Thyroid gland (tissue), 4 donors: ENCODE measurements at regions not wholly inside any gene's neighbourhood (a gene's known extent, or its start where the extent isn't known, plus 50 kb on each side); places are given as distances from the start of the nearest gene placed in this dataset.

Source experiments
- DNase-seq, 2 donors: peaks; one replicate each; pipeline ENCODE4 v3.0.0-alpha.2; 2019
- H3K27ac ChIP-seq, 3 donors: fragments of 200-600 bp; sonication (generic); 1 replicate in 2 of 3; 2 replicates in 1 of 3; pipeline ENCODE4 v1.5.1; 2016 to 2019; ENCODE audit warnings: mild to moderate bottlenecking in 1 of 3, moderate library complexity in 1 of 3
- H3K27me3 ChIP-seq: fragments of 200-600 bp; sonication (generic); one replicate; pipeline ENCODE4 v1.5.1; 2019
- H3K36me3 ChIP-seq, 2 donors: fragments of 200-600 bp; sonication (generic); one replicate each; pipeline ENCODE4 v1.5.1; 2016 to 2019
- H3K4me1 ChIP-seq, 2 donors: fragments of 200-600 bp; sonication (generic); one replicate each; pipeline ENCODE4 v1.5.1; 2017 to 2019
- H3K4me3 ChIP-seq, 3 donors: fragments of 200-600 bp; sonication (generic); replicated peaks in 1 of 3; 1 replicate in 2 of 3; 2 replicates in 1 of 3; pipeline ENCODE4 v1.5.1; 2016; ENCODE audit warnings: mild to moderate bottlenecking in 1 of 3
- H3K9me3 ChIP-seq: fragments of 200-600 bp; sonication (generic); one replicate; pipeline ENCODE4 v1.5.1; 2017
- POLR2A ChIP-seq, 2 donors: fragments of 450-650 bp; IDR thresholded peaks; one replicate each; pipeline ENCODE4 v1.6.1; 2017; ENCODE audit warnings: antibody characterized with exemption in 2 of 2, mild to moderate bottlenecking in 2 of 2, moderate library complexity in 1 of 2
- WGBS, 2 donors: methylation state at CpG; one replicate each; pipeline ENCODE4 v1.1.5; 2017; 5-methylcytosine and 5-hydroxymethylcytosine counted together
- intact Hi-C: fragments of 100-400 bp; cut with DNase I; formaldehyde crosslinking; loops from one replicate; pipeline ENCODE4 v1.15.1; 2023
- TF ChIP-seq, protein P1 (sequence below), 6 experiments: fragments of 200-600 bp in 3 of 6; fragments of 450-650 bp in 3 of 6; sonication (generic) in 3 of 6; IDR thresholded peaks; one replicate each; pipeline ENCODE4 v1.5.1; 2016 to 2019; ENCODE audit warnings: antibody characterized with exemption in 6 of 6, mild to moderate bottlenecking in 2 of 6, inconsistent platforms in 1 of 6, moderate library complexity in 1 of 6

DNA sequence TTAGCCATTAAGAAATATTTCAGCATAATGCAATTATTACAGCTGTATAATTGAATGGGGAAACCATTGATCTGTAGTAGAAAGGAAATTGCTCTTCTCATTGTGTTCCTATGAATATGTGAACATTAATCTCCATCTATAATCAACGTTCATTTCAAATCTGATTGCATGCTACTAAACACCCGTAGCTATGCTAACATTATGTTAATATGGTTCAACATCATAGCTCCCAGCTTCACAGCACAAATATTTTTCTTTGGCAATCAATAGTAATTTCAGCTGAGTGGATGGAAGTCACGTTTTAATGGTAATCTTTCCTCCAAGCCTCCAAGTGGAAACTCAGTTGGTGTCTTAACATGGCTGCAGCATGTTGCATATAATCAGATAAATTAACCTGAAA is 454.4 kb downstream of the MAFB start:
- TF ChIP-seq, protein P1, sequence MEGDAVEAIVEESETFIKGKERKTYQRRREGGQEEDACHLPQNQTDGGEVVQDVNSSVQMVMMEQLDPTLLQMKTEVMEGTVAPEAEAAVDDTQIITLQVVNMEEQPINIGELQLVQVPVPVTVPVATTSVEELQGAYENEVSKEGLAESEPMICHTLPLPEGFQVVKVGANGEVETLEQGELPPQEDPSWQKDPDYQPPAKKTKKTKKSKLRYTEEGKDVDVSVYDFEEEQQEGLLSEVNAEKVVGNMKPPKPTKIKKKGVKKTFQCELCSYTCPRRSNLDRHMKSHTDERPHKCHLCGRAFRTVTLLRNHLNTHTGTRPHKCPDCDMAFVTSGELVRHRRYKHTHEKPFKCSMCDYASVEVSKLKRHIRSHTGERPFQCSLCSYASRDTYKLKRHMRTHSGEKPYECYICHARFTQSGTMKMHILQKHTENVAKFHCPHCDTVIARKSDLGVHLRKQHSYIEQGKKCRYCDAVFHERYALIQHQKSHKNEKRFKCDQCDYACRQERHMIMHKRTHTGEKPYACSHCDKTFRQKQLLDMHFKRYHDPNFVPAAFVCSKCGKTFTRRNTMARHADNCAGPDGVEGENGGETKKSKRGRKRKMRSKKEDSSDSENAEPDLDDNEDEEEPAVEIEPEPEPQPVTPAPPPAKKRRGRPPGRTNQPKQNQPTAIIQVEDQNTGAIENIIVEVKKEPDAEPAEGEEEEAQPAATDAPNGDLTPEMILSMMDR (IDR thresholded peaks at IDR 0.05), result no peak
- no peak for TF ChIP-seq POLR2A (IDR thresholded peaks at IDR 0.05)
- intact Hi-C loops, result no loop called here
- Histone ChIP-seq H3K4me3 (no peak overlapping the region), H3K9me3 (no peaks in the 10 kb centered on the region), H3K27me3 (no peaks in the 10 kb centered on the region), H3K27ac (no peak overlapping the region), H3K36me3 (no peaks in the 10 kb centered on the region), H3K4me1 (no peaks in the 10 kb centered on the region)
- WGBS, 2 donors, result 79 to 85% methylated on average over 3 of the region's 3 CpGs
- DNase-seq, result no peak

DNA sequence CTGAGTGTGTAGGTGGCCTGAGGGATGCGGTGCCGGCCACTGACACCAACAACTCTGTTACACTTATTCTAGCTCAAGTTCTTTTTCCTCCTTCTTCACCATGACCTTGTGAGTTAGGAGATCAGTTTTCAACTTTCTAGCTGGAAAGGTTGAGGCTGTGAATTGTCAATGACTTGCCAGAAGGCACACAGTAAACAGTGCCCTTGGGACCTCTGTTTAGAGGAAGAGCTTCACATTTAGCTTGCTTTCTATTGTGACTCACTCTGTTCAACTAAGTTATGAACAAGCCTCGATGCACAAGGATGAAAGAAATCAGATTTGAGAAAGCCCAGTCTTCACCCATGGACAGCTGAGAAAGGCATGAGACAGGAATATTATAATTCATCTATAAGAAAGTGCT is 455.6 kb downstream of the MAFB start:
- WGBS, 2 donors, result 60 to 77% methylated on average over 3 of the region's 3 CpGs
- no peaks in the 10 kb centered on the region for H3K27me3 ChIP-seq
- no peak for TF ChIP-seq POLR2A (IDR thresholded peaks at IDR 0.05)
- no peak overlapping the region for H3K4me3 ChIP-seq
- H3K4me1 ChIP-seq, result no peaks in the 10 kb centered on the region
- no peak overlapping the region for H3K27ac ChIP-seq
- DNase-seq, result no peak
- intact Hi-C loops, result no loop called here
- no peaks in the 10 kb centered on the region for H3K36me3 ChIP-seq
- H3K9me3 ChIP-seq, result no peaks in the 10 kb centered on the region

DNA sequence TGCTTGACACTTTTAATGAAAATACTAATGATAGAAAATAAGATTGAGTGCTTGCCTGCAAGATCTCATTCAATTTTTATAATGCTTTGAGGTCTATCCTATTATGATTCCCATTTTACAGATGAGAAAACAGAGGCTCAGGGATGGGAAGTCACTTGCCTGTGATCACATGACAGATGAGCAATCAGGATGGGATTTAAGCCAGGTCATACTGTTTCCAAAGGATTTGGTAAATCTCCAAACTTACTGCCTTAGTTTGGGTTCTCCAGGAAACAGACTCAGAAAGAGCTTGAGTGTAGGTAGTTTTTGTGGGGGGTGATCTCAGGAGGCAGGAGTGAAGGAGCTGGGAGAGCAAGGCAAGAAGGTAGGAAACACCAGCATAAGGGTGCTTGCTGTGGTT is 456.3 kb downstream of the MAFB start:
- no peak for TF ChIP-seq POLR2A (IDR thresholded peaks at IDR 0.05)
- TF ChIP-seq, protein P1 (IDR thresholded peaks at IDR 0.05), result no peak
- no peak overlapping the region for H3K4me3 ChIP-seq
- no peaks in the 10 kb centered on the region for H3K27me3 ChIP-seq
- H3K36me3 ChIP-seq, result no peaks in the 10 kb centered on the region
- H3K27ac ChIP-seq, result no peak overlapping the region
- no peak for DNase-seq
- no peaks in the 10 kb centered on the region for H3K4me1 ChIP-seq
- intact Hi-C loops, result no loop called here
- H3K9me3 ChIP-seq, result no peaks in the 10 kb centered on the region

DNA sequence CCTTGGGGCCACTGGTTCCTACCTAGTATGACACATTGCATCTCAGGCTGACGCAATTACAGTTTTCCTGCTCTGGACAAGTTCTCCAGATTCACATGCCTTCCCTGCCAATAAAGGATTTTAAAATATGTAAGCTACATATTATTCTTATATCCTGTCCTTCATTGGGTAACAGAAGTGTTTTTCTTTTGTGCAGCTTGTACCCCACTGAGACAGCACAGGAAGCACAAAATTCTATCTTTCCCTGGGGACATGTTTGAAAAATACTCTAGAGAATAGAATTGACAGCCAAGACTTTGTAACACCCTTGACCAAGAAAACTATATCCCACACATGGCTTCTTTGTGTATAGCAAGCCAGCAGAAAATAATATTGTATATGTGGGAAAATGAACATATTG is 456.8 kb downstream of the MAFB start:
- Histone ChIP-seq H3K4me3 (no peak overlapping the region), H3K4me1 (no peaks in the 10 kb centered on the region), H3K9me3 (no peaks in the 10 kb centered on the region), H3K27ac (no peak overlapping the region), H3K27me3 (no peaks in the 10 kb centered on the region), H3K36me3 (no peaks in the 10 kb centered on the region)
- 97 to 100% methylated on average over 1 of the region's 1 CpG for WGBS, 2 donors
- no peak for DNase-seq
- intact Hi-C loops, result no loop called here
- TF ChIP-seq, protein P1 (IDR thresholded peaks at IDR 0.05), result no peak
- no peak for TF ChIP-seq POLR2A (IDR thresholded peaks at IDR 0.05)

DNA sequence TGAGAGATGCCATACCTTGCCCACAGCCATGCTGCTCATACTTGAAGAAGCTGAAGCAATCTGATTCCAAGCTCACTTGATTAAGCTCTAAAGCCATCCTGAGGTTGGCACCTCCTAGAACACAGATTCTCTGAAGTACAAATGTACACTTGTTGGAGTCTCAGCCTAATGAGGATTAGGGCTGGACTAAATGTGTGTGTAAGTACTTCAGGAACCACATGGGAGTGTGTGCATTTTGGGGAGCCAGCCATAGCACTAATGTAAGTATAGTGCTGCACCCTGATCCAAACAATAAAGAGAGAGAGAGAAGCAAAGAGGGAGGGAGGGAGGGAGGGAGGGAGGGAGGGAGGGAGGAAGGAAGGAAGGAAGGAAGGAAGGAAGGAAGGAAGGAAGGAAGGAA is 458.6 kb downstream of the MAFB start:
- Histone ChIP-seq H3K27me3 (no peaks in the 10 kb centered on the region), H3K4me1 (no peaks in the 10 kb centered on the region), H3K27ac (no peak overlapping the region), H3K4me3 (no peak overlapping the region), H3K9me3 (no peaks in the 10 kb centered on the region), H3K36me3 (no peaks in the 10 kb centered on the region)
- DNase-seq, result no peak
- TF ChIP-seq, protein P1 (IDR thresholded peaks at IDR 0.05), result no peak
- no peak for TF ChIP-seq POLR2A (IDR thresholded peaks at IDR 0.05)
- intact Hi-C loops, result no loop called here

DNA sequence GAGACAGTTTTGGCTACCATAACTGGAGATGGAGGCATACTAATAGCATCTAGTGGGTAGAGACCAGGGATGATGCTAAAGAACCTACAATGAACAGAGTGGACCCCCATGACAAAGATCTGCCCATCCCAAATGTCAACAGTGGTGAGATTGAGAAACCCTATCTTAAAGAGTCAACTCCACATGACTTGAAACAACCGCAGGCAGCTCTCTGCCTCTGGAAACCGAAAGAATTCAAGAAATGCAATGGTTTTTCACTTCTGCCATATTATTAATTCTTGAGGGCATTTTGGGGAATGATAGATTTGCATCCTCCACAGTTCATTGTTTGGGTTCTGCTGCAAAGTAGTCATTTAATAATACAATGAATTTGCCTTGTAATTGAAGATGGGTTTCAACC is 463.4 kb downstream of the MAFB start:
- TF ChIP-seq, protein P1 (IDR thresholded peaks at IDR 0.05), result no peak
- no peak for TF ChIP-seq POLR2A (IDR thresholded peaks at IDR 0.05)
- Histone ChIP-seq H3K4me3 (no peak overlapping the region), H3K9me3 (no peaks in the 10 kb centered on the region), H3K36me3 (no peaks in the 10 kb centered on the region), H3K4me1 (no peaks in the 10 kb centered on the region), H3K27me3 (no peaks in the 10 kb centered on the region), H3K27ac (no peak overlapping the region)
- no peak for DNase-seq
- intact Hi-C loops, result no loop called here
- whole genome bisulfite sequencing, 2 donors, result 88 to 91% methylated on average over 2 of the region's 2 CpGs
